SW 1271 (cell line): ENCODE measurements at regions not wholly inside any gene's neighbourhood (a gene's known extent, or its start where the extent isn't known, plus 50 kb on each side); places are given as distances from the start of the nearest gene placed in this dataset.
A peak's percentile ranks its signal among the peaks of the same experiment; 100 is the strongest.
"Not testable (repeated sequence)": the region's sequence is repeated elsewhere in the genome, so short reads cannot be mapped to it uniquely, and the experiment has no call there.

Experiments used
- DNase-seq, 2 experiments: peaks; one replicate each; lab custom pipeline; 2025; lab: John Stamatoyannopoulos, UW

- DNase-seq = no peak
Measured at GRCh38 chr16:66058172-66058691, 308.3 kb upstream of the CDH5 start.

- no peak for DNase-seq
Measured at GRCh38 chr16:66057057-66057456, 309.4 kb upstream of the CDH5 start.

GRCh38 chr16:66054095-66054494, 312.4 kb upstream of the CDH5 start:
- no peak for DNase-seq

GRCh38 chr16:66052745-66053144, 313.7 kb upstream of the CDH5 start:
- DNase-seq = no peak

GRCh38 chr16:66050991-66051390, 315.5 kb upstream of the CDH5 start:
- DNase-seq = no peak

- no peak for DNase-seq
Measured at GRCh38 chr16:66049865-66050264, 316.6 kb upstream of the CDH5 start.

GRCh38 chr16:66045626-66046025, 320.9 kb upstream of the CDH5 start:
- DNase-seq = no peak

GRCh38 chr16:66044556-66044955, 321.9 kb upstream of the CDH5 start:
- no peak for DNase-seq

GRCh38 chr16:66044089-66044488, 322.4 kb upstream of the CDH5 start:
- no peak for DNase-seq

- no peak for DNase-seq
Measured at GRCh38 chr16:66043326-66043725, 323.2 kb upstream of the CDH5 start.

- DNase-seq = no peak
Measured at GRCh38 chr16:66042341-66042740, 324.1 kb upstream of the CDH5 start.

GRCh38 chr16:66041907-66042306, 324.6 kb upstream of the CDH5 start:
- no peak for DNase-seq

GRCh38 chr16:66039793-66040192, 326.7 kb upstream of the CDH5 start:
- DNase-seq = no peak

GRCh38 chr16:66036793-66037715, 329.4 kb upstream of the CDH5 start:
- no peak for DNase-seq

GRCh38 chr16:66036184-66036583, 330.3 kb upstream of the CDH5 start:
- DNase-seq = no peak

- no peak for DNase-seq
Measured at GRCh38 chr16:66035096-66035495, 331.4 kb upstream of the CDH5 start.

GRCh38 chr16:66032841-66033240, 333.6 kb upstream of the CDH5 start:
- no peak for DNase-seq

- no peak for DNase-seq
Measured at GRCh38 chr16:66030036-66030435, 336.5 kb upstream of the CDH5 start.

- peak in 1 of 2 experiments; percentile 1 for DNase-seq
Measured at GRCh38 chr16:66028510-66029216, 337.8 kb upstream of the CDH5 start.

GRCh38 chr16:66026787-66027330, 339.6 kb upstream of the CDH5 start:
- DNase-seq = no peak

GRCh38 chr16:66026211-66026610, 340.3 kb upstream of the CDH5 start:
- DNase-seq = peak in 1 of 2 experiments; percentile 3

GRCh38 chr16:66025751-66026150, 340.7 kb upstream of the CDH5 start:
- DNase-seq = no peak

- DNase-seq = not testable (repeated sequence)
Measured at GRCh38 chr16:66024567-66024966, 341.9 kb upstream of the CDH5 start.
